Activated CD8-positive, alpha-beta memory T cell treated with anti-CD3 and anti-CD28 coated beads, Interleukin-2, amount 10 ng/mL, durations not matched to agents 7 days and 5 days (primary cell): ENCODE measurements at regions not wholly inside any gene's neighbourhood (a gene's known extent, or its start where the extent isn't known, plus 50 kb on each side); places are given as distances from the start of the nearest gene placed in this dataset.

ENCODE experiments used
- ATAC-seq: fragments of 150-1000 bp; cut with Tn5 transposase; one replicate; pipeline ENCODE4 v1.10.0; 2021; ENCODE audit warnings: moderate library complexity
- CTCF ChIA-PET: fragments of 350-600 bp; sonication (Branson Sonifier 250); formaldehyde crosslinking; loops from one replicate; lab custom pipeline; 2021; ENCODE audit warnings: antibody characterized with exemption; lab: Charles Lee
- DNase-seq: peaks from one replicate; pipeline ENCODE4 v3.0.0-alpha.2; 2020
- H3K27ac Mint-ChIP-seq: one replicate; pipeline ENCODE4 v1.8.0; 2021; ENCODE audit warnings: mild to moderate bottlenecking, mixed read lengths
- H3K27me3 Mint-ChIP-seq: one replicate; pipeline ENCODE4 v1.8.0; 2021; ENCODE audit warnings: mixed read lengths
- H3K36me3 Mint-ChIP-seq: one replicate; pipeline ENCODE4 v1.8.0; 2021; ENCODE audit warnings: mild to moderate bottlenecking, mixed read lengths
- H3K4me1 Mint-ChIP-seq: one replicate; pipeline ENCODE4 v1.8.0; 2021; ENCODE audit warnings: mixed read lengths
- H3K4me3 Mint-ChIP-seq: one replicate; pipeline ENCODE4 v1.8.0; 2021; ENCODE audit warnings: mild to moderate bottlenecking, moderate library complexity, mixed read lengths
- H3K9me3 Mint-ChIP-seq: one replicate; pipeline ENCODE4 v1.8.0; 2022; ENCODE audit warnings: low read depth, mixed read lengths

DNA sequence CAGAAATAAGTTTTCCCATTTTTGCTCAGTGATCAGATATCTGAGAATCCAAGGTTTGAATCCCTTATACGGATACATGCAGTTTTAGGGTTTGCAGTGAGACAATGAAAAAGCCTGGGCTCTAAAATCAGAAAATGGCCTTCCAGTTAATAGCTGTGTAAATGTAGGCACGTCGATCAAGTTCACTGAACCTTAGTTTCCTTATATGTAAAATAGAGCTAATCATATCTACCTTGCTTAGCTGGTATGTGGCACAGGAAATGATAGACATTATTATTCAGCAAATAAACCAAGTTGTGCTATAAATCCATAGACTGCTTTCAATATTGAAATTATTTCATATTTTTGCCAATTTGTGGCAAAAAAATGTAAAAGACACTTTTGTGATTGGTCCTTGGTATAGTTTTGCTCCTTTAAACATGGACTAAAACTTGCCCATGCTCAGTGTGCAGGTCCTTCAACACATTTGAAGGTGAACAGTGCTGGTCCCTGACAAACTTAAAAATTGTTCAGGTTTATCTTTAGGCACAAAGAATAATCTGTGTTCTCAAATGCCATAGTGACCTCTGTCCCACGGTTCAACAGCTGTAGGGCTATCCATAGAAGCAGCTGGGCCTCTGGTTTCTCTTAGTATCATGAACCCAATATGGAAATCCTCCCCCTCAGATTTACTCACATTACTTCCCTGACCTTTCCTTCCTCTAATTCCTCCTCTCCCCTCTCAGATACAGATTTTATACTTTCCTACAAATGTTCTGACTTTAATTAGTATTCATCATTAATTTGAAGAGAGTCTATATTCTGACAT is 51.0 kb downstream of the CCDC54 start:
- CTCF ChIA-PET, result interaction anchor here (0.7 to 4.6 kb wide), 5 partner anchors 7 to 193 kb away, joined by 3 to 38 read pairs (median 18); no protein-coding TSS in a partner anchor
- Mint-ChIP-seq H3K27ac (no peak overlapping the region), H3K36me3 (no peaks in the 10 kb centered on the region), H3K4me1 (peaks cover 18% of the 10 kb centered on the region), H3K9me3 (no peaks in the 10 kb centered on the region), H3K4me3 (no peak overlapping the region), H3K27me3 (peaks cover 30% of the 10 kb centered on the region)
- ATAC-seq (no peak), DNase-seq (no peak)

DNA sequence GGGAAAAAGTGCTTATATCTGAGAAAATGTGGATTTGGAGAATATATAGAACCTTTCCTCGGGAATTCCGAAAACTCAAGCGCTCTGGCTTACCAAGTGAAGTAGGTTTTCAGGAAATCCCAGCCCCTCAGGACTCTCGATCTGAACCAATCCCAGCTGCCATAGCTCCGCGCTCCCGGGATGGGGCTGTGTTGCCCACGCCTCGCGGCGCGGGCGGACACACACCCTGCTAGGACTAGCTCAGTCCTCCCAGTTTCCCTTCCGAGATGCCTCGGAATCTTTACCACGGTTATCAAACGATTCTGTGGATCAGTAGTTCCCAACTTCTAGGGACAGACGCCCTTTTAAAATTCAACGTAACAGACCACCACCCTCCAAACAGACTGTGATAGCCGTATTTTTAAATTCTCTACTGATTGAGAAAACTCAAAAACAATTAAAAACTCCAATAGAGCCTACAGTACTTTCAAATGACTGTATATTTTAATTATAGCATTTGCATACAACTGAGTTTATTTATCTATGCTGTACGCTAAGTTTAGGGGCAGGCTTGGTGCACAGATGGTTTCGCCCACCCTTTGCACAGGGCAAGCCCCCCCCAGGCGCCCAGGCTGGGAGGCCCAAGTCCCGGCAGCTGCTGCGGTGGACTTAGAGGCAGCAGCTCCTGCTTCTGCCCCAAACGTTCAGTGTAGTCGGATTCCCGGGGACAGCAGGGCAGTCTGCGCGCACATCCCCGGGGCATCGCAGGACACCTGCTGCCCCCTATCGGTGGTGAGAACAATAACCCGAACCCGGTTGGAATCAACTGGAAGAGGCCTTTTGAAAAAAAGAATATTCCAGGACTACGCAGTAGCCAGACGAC is 52.3 kb downstream of the CCDC54 start:
- peak; percentile 73 for DNase-seq
- Mint-ChIP-seq H3K9me3 (no peaks in the 10 kb centered on the region), H3K27me3 (peaks cover 35% of the 10 kb centered on the region), H3K36me3 (no peaks in the 10 kb centered on the region), H3K4me1 (peaks cover 18% of the 10 kb centered on the region), H3K4me3 (peak overlapping the region; percentile 73), H3K27ac (peak overlapping the region; percentile 28)
- CTCF ChIA-PET, result interaction anchor here (0.6 to 4.6 kb wide), 21 partner anchors 8 to 328 kb away, joined by 3 to 38 read pairs (median 4); no protein-coding TSS in a partner anchor
- peak; percentile 61 for ATAC-seq

DNA sequence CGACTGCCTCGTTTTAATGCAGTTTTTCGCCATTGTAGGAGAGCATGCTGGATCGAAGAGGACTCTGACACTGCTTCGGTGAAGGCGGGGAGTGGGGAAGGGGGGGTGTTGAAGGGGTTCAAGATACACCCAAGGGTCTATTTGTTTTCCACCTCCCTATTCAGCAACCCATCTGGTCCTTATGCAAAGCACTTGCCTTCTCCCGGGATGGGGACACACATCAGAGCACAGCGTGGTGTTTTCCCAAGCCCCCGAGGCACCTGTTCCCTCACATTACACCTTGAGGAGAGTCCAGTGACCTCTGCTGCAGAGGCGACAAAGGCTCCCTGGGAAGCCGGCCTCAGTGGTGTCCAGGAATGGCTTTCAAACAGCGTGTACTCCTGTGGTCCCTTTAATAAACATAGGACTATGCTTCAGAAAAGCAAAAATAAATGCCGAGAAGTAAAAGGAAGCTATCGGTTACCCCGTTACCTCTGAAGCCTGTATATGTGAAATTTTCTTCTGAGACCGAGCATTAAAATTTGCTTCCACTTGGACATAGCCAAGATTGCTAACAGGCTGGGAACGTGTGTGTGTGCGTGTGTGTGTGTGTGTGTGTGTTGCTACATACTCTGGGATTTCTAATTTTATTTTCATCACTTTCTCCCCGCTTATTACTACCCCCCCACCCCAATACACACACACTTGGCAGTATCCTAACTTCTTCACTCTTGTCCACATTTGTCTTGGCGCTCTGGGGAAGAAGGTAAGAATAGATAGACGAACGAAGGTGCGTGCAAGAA is 53.2 kb downstream of the CCDC54 start:
- Mint-ChIP-seq H3K4me1 (peaks cover 18% of the 10 kb centered on the region), H3K4me3 (peak overlapping the region; percentile 73), H3K27me3 (peaks cover 41% of the 10 kb centered on the region), H3K36me3 (no peaks in the 10 kb centered on the region), H3K9me3 (no peaks in the 10 kb centered on the region), H3K27ac (peak overlapping the region; percentile 29)
- ATAC-seq, result no peak
- CTCF ChIA-PET, result interaction anchor here (0.7 to 4.6 kb wide), 21 partner anchors 9 to 695 kb away, joined by 3 to 38 read pairs (median 4); no protein-coding TSS in a partner anchor
- no peak for DNase-seq

DNA sequence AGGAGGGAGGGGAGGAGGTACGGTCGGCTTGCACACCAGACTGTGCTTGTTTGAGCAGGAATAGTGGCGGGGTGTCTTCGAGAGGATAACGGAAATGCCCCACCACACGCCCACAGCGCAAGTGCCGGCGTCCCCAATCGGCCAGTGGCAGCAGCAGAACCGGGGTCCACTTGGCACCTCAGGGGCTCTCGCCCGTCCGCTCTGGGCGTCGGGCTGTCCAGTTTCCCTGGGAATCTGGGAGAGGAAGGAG is 53.7 kb downstream of the CCDC54 start:
- peaks cover 39% of the 10 kb centered on the region for H3K27me3 Mint-ChIP-seq
- peaks cover 18% of the 10 kb centered on the region for H3K4me1 Mint-ChIP-seq
- H3K36me3 Mint-ChIP-seq, result no peaks in the 10 kb centered on the region
- H3K9me3 Mint-ChIP-seq, result no peaks in the 10 kb centered on the region
- ATAC-seq (peak; percentile 54), DNase-seq (peak; percentile 62)
- peak overlapping the region; percentile 73 for H3K4me3 Mint-ChIP-seq
- H3K27ac Mint-ChIP-seq, result peak overlapping the region; percentile 29
- CTCF ChIA-PET, result interaction anchor here (0.7 to 4.6 kb wide), 20 partner anchors 8 to 695 kb away, joined by 3 to 38 read pairs (median 4); no protein-coding TSS in a partner anchor

DNA sequence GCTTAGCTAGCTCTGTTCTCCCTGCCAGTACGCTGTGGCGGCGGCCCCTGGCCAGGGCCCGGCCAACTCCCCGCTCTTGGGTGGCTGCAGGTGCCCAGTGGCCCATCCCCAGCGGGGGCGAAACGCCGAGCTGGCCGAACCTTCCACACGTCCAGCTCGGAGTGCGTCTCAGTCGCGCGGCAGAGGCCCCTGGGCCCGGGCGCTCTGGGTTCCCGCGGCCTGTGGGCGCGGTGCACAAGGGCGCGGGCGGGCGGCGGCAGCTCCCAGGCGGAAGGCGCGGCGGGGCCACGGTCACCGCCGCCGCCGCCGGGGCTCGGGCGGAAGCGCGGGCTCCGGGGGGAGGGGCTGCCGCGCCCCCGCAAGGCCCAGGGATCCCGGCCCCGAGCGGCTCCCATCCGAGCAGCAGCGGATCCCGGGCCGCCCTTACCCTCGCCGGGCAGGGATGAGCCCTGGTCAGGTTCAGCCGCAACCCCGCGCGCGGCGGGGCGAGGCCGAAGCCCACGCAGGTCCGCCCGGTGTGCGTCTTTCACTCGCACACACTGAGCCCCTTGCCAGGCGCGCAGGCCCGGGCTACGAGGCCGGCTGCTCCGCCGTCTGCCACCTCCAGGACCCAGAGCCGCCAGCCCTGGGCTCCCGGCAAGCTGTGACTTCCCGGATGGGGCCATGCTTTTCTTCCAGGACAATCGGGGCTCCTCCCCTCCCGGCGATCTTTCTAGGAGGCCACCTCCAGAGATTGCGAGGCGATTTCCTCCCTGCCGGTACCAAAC is 54.2 kb downstream of the CCDC54 start:
- Mint-ChIP-seq H3K9me3 (no peaks in the 10 kb centered on the region), H3K4me3 (peak overlapping the region; percentile 82), H3K27me3 (peaks cover 40% of the 10 kb centered on the region), H3K36me3 (no peaks in the 10 kb centered on the region), H3K27ac (peak overlapping the region; percentile 78), H3K4me1 (peaks cover 18% of the 10 kb centered on the region)
- ATAC-seq (peak; percentile 78), DNase-seq (peak; percentile 57)
- CTCF ChIA-PET, result interaction anchor here (0.7 to 4.6 kb wide), 14 partner anchors 10 to 694 kb away, joined by 3 to 38 read pairs (median 4); no protein-coding TSS in a partner anchor

DNA sequence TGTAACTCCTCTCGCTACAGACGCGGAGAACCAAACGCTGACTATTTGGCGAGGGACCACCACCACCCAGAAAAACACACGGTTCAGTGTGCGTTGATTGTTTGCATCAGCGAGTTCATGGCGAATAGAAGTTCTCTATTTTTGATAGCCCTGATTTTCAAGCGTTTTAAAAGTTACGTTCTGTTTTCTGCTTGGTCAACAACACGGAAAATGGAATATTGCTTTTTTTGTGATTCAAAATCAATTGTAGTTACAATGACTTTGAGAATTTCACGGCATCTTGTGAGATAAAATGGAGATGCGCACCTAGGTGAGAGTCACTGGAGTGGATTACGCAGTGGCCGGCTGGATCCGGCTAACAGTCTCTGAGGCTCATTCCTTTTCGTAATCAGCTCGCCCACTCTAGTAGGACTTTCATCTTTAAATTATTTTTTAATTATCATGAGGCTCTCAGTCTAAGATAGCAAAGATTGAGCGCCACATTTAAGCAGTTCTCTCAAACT is 54.8 kb downstream of the CCDC54 start:
- H3K4me1 Mint-ChIP-seq, result peaks cover 18% of the 10 kb centered on the region
- H3K27ac Mint-ChIP-seq, result peak overlapping the region; percentile 78
- peak overlapping the region; percentile 82 for H3K4me3 Mint-ChIP-seq
- H3K27me3 Mint-ChIP-seq, result peaks cover 38% of the 10 kb centered on the region
- ATAC-seq, result no peak
- DNase-seq, result no peak
- no peaks in the 10 kb centered on the region for H3K36me3 Mint-ChIP-seq
- H3K9me3 Mint-ChIP-seq, result no peaks in the 10 kb centered on the region
- CTCF ChIA-PET, result interaction anchor here (1.1 to 4.6 kb wide), 4 partner anchors 11 to 159 kb away, joined by 3 to 38 read pairs (median 17); no protein-coding TSS in a partner anchor

DNA sequence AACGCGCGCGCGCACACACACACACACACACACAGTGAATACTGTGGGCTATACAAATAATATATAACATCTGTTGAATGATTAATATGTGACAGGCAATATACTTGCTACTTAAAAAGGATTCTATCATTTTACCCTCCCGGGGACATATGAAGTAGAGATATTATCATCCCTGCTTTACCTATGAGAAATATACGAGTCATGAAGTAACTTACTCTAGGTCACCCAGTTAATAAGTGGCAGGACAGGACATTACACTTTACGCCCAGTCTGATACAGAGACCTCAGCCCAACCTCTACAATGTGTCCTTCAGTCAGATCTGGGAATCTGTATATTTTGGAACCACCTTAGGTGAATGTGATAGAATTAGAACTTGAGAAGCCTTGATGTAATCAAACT is 55.4 kb downstream of the CCDC54 start:
- CTCF ChIA-PET, result interaction anchor here (3.8 to 4.5 kb wide), 2 partner anchors 11 to 17 kb away, joined by 10 to 38 read pairs; no protein-coding TSS in a partner anchor
- H3K4me1 Mint-ChIP-seq, result peaks cover 18% of the 10 kb centered on the region
- DNase-seq, result no peak
- H3K36me3 Mint-ChIP-seq, result no peaks in the 10 kb centered on the region
- H3K9me3 Mint-ChIP-seq, result no peaks in the 10 kb centered on the region
- peaks cover 38% of the 10 kb centered on the region for H3K27me3 Mint-ChIP-seq
- no peak for ATAC-seq
- H3K4me3 Mint-ChIP-seq, result peak overlapping the region; percentile 30
- no peak overlapping the region for H3K27ac Mint-ChIP-seq

DNA sequence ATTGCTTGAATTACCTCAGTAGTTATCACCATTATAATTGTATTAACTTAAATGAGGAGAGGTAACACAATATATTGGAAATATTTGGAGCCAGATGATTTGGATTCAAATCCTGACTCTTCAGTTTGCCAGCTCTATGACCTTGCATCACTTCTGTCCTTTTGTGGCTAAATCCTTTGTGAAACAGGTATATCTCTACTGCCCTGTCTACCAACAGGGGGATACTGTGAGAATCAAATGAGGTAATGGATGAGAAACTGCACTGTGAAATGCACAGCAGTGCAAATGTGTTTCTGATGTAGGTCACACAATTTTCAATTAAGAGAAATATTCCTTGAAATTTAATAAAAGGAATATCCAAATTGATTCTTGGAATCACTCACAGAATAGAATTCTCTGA is 58.8 kb downstream of the CCDC54 start:
- H3K36me3 Mint-ChIP-seq, result no peaks in the 10 kb centered on the region
- no peak for ATAC-seq
- DNase-seq, result no peak
- H3K4me1 Mint-ChIP-seq, result peaks cover 6% of the 10 kb centered on the region
- no peaks in the 10 kb centered on the region for H3K9me3 Mint-ChIP-seq
- no peak overlapping the region for H3K27ac Mint-ChIP-seq
- peaks cover 30% of the 10 kb centered on the region for H3K27me3 Mint-ChIP-seq
- H3K4me3 Mint-ChIP-seq, result no peak overlapping the region
- CTCF ChIA-PET, result no interaction called here

DNA sequence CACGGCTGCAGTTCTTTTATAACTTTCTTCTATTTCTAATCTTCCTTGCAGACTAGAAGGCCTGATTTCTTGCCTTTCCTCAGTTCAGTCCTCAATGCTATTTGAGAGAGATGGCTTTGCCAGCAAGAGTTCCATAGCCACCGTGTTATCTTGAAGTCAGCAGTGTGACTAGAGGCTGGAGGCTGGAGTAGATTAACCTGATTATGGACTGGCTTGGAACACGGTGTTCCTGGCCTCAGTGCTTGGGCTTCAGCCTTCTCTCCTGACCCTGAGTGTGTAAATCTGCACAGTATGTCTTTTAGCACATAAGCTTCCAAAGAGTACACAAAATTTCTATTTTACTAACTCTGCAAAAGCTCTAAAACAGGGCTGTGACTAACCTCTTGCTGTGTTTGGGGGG is 61.4 kb downstream of the CCDC54 start:
- no peak for ATAC-seq
- Mint-ChIP-seq H3K4me1 (no peaks in the 10 kb centered on the region), H3K27me3 (peaks cover 19% of the 10 kb centered on the region), H3K36me3 (no peaks in the 10 kb centered on the region), H3K4me3 (no peak overlapping the region), H3K27ac (no peak overlapping the region), H3K9me3 (no peaks in the 10 kb centered on the region)
- CTCF ChIA-PET, result interaction anchor here (0.6 kb wide), 1 partner anchor 8 kb away, joined by 3 read pairs; no protein-coding TSS in a partner anchor
- DNase-seq, result no peak

DNA sequence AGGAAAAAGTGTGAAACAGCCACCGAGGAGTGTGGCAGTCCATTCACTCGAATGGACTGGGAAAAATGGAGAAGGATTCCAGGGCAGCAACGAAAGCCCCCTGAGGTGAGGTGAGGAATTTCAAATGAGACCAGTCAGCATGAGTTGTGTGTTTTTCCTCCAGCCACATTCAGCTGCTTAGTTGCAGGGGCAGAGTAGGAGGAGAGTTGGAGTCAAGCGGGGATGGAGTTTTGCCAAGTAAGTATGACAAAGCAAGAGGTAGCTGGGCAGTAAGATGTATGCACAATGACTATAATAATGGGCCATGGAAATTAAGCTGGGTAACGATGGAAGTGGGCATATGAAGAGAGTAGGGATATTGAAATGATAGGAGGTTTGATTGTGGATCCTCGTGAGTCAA is 64.4 kb downstream of the CCDC54 start:
- Mint-ChIP-seq H3K27ac (no peak overlapping the region), H3K36me3 (no peaks in the 10 kb centered on the region), H3K4me3 (no peak overlapping the region), H3K27me3 (peaks cover 3% of the 10 kb centered on the region), H3K4me1 (no peaks in the 10 kb centered on the region), H3K9me3 (no peaks in the 10 kb centered on the region)
- DNase-seq (no peak), ATAC-seq (no peak)
- CTCF ChIA-PET, result interaction anchor here (1.2 kb wide), 1 partner anchor 10 kb away, joined by 3 read pairs; no protein-coding TSS in a partner anchor

DNA sequence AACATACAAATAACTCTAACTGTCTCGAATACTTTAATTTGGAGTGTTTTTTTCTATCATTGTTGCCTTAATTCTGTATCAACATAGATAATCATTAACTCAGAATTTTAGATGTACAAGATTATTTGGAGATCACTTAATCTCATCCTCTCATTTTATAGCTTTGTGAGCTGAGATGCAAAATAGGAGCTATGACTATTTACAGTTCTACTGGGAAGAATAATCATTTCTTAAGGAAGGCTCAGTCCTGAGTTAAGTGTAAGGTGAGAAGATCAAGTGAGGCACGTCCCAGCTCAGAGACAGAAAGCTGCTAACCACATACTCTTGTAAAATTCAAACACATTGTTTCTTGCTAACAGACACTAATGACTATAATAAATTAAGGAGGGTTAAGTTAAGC is 66.2 kb downstream of the CCDC54 start:
- Mint-ChIP-seq H3K9me3 (no peaks in the 10 kb centered on the region), H3K27me3 (peaks cover 2% of the 10 kb centered on the region), H3K36me3 (no peaks in the 10 kb centered on the region), H3K27ac (no peak overlapping the region), H3K4me1 (no peaks in the 10 kb centered on the region), H3K4me3 (no peak overlapping the region)
- DNase-seq (no peak), ATAC-seq (no peak)
- CTCF ChIA-PET, result interaction anchor here (1.2 kb wide), 1 partner anchor 22 kb away, joined by 3 read pairs; no protein-coding TSS in a partner anchor

DNA sequence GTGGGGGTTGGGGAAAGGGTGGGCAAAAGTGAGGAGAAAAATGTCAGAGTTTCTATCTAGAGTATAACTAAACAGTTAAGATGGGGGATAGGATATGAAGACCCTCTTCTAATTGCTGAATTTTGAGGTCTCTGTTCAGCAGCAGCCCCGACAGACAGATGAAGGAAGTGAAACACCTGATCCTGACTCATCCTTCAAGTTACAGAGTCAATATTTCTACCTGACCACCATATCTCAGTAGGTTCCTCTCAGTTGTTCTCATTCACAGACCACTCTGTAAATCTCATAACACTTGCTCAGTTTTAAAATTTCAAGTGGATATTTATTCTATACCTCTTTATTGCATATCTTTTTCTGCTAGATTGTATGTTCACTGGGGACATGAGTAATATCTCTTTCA is 69.5 kb downstream of the CCDC54 start:
- H3K27me3 Mint-ChIP-seq, result peaks cover 5% of the 10 kb centered on the region
- H3K4me1 Mint-ChIP-seq, result no peaks in the 10 kb centered on the region
- ATAC-seq, result no peak

More for the DNA sequence above, 69.5 kb downstream of the CCDC54 start:
- CTCF ChIA-PET, result no interaction called here
- Mint-ChIP-seq H3K9me3 (no peaks in the 10 kb centered on the region), H3K4me3 (no peak overlapping the region), H3K36me3 (no peaks in the 10 kb centered on the region), H3K27ac (no peak overlapping the region)
- DNase-seq, result no peak
